ENCODE measurements at regions not wholly inside any gene's neighbourhood (a gene's known extent, or its start where the extent isn't known, plus 50 kb on each side); places are given as distances from the start of the nearest gene placed in this dataset.
A peak's percentile ranks its signal among the peaks of the same experiment; 100 is the strongest.

DNA sequence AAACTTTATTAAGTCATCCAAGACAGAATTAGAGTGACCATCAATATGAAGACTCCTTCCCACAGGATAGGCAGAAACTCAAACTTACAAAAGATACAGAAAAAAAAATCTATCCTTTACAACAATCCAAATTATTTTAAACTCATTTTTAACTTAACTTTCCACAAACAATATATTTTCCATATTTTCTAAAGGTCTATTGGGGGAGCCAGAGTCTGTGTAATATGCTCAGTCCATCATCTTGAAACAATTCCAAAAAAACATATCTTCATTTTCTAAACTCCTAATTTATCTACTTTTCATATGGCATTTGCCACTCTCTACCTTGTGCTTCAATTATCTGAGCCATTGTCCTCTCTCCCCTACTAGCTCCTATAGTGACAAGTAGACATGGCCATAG is 378.1 kb downstream of the PDGFC start:
- H3K4me3 ChIP-seq (replicated peaks; ENCODE audit: low read depth, low read length), result no peak overlapping the region
- DNase-seq (ENCODE audit: low read depth), result no peak
- TF ChIP-seq, protein P1, sequence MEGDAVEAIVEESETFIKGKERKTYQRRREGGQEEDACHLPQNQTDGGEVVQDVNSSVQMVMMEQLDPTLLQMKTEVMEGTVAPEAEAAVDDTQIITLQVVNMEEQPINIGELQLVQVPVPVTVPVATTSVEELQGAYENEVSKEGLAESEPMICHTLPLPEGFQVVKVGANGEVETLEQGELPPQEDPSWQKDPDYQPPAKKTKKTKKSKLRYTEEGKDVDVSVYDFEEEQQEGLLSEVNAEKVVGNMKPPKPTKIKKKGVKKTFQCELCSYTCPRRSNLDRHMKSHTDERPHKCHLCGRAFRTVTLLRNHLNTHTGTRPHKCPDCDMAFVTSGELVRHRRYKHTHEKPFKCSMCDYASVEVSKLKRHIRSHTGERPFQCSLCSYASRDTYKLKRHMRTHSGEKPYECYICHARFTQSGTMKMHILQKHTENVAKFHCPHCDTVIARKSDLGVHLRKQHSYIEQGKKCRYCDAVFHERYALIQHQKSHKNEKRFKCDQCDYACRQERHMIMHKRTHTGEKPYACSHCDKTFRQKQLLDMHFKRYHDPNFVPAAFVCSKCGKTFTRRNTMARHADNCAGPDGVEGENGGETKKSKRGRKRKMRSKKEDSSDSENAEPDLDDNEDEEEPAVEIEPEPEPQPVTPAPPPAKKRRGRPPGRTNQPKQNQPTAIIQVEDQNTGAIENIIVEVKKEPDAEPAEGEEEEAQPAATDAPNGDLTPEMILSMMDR (IDR thresholded peaks at IDR 0.05; ENCODE audit: low read length, missing control alignments), result peak; percentile 2

DNA sequence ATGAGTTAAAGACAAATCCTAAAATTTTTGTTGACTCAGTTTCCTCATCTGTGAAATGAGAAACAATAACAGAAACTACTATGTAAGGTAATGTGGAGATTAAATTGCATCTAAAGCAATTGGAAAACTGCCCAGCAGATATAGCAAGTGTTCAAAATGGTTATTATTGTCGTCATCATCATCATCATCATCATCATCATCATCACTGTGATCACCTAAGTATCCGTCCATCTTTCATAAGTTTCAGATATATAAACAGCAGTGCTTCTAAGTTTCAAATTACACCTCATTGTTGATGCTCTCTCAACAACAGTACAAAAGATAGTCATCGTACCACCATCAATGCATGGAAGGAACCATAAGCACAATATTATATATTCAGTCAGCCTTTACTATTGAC is 379.9 kb downstream of the PDGFC start:
- TF ChIP-seq, protein P1 (IDR thresholded peaks at IDR 0.05; ENCODE audit: low read length, missing control alignments), result no peak
- DNase-seq (ENCODE audit: low read depth), result no peak
- no peak overlapping the region for H3K4me3 ChIP-seq (replicated peaks; ENCODE audit: low read depth, low read length)

DNA sequence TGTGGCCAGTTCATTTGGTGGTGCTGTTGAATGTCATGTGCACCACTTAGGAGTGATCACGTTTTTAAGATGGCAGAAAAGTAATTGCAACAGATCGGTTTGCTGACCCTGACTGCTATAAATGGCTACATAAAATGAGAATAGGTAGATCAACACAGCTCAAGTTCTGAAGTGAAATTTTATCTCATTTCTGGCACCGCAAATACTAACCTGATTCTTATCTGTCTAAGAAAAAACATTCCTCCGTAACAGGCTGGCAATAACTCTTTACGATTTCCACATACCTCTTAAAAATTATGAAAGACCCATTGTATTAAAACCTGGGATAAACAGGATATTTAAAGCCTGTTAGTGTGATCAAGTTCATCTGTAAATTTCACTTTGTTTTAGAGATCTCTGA is 387.5 kb downstream of the PDGFC start:
- no peak overlapping the region for H3K4me3 ChIP-seq (replicated peaks; ENCODE audit: low read depth, low read length)
- peak; percentile 31 for DNase-seq (ENCODE audit: low read depth)
- TF ChIP-seq, protein P1 (IDR thresholded peaks at IDR 0.05; ENCODE audit: low read length, missing control alignments), result no peak

DNA sequence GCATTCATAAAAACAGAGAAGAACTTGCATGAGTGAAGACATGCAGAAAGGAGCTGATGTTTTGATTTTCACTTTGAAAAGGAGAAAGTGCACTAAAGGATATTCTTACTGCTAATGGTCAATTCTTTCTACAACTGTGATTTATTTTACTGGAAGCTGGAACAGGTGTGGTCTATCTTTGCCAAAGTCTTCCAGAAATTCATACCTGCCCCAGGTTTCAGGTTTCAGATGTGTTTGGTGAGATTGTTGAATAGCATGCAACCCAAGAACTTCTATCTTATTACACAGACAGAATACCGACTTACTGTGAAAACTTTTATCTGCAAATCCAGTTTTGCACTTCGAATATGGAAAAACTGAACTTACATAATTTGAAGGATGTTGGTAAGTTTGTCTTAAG is 388.3 kb downstream of the PDGFC start:
- no peak for DNase-seq (ENCODE audit: low read depth)
- TF ChIP-seq, protein P1 (IDR thresholded peaks at IDR 0.05; ENCODE audit: low read length, missing control alignments), result no peak

DNA sequence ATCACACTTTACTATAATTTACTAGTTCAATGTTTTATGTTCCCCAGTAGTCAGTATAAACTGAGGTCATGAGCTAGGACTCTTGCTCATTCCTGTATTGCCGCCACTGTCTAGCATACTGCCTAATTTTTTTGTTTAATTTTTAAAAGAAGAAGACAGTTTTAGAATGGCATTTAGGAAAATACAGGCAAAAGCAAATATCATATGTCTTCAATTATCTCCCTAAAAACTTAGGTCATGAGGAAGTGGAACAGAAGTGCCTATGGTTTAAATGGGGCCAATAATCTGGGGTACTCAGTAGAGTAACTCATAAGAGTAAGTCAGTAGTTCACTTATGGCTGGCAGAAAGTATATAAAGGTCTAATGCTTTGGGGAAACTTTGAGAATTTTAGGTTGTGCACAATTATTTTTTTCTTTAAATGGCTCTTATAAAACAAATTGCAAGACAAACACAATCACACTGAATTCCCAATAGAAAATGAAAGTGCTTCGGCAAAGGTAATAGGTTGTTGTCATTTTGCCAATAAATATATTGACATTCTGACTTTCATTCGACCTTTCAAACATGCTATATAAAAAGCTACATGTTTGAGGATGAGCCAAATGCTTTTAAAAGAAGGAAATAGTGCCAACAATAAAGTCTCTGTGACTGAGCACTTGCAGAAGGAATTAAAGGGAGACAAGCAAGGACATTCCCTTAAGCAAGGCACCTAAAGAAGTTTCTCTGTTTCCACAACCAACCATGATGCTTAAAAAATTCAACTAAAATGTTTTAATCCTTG is 390.1 kb downstream of the PDGFC start:
- TF ChIP-seq, protein P1 (IDR thresholded peaks at IDR 0.05; ENCODE audit: low read length, missing control alignments), result no peak
- no peak overlapping the region for H3K4me3 ChIP-seq (replicated peaks; ENCODE audit: low read depth, low read length)
- no peak for DNase-seq (ENCODE audit: low read depth)

More for the DNA sequence above, 388.3 kb downstream of the PDGFC start:
- H3K4me3 ChIP-seq (replicated peaks; ENCODE audit: low read depth, low read length), result no peak overlapping the region

DNA sequence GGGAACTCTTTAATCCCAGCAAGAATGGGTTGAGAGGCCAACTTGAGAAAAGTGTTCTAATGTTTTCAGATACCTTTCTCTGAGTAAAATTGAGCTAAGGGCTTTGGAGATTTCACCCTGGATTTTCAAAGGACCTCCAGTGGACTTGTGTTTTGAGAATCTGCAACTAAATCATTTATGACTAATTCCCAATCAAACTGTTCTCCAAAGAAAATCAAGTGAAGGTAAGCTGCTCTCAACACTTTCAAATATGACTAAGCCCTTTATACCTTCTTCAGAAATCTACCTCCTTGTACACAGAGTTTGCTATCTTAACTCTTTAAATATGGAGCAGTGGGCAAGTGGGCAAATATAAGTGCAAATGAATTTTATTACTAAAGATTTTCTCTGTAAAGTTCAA is 392.9 kb downstream of the PDGFC start:
- DNase-seq (ENCODE audit: low read depth), result no peak
- TF ChIP-seq, protein P1 (IDR thresholded peaks at IDR 0.05; ENCODE audit: low read length, missing control alignments), result no peak
- H3K4me3 ChIP-seq (replicated peaks; ENCODE audit: low read depth, low read length), result no peak overlapping the region

DNA sequence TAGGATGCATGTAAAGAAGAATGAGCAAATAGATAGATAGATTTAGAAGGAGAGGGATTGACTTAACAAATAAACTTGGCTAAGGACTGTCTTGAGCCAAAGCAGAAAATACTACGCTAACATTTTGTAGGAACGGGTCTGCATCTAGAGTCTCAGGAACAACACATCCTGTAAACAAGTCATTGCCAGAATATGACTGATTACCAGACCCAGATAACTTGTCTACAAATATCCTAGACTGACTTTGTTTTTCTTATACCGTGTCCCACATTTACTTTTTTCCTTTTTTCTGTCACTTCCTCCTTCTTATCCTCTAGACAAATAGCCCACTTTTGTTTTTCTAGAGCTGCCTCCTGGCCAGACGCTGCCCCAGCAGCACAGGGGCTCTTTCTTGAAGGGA is 393.6 kb downstream of the PDGFC start:
- DNase-seq (ENCODE audit: low read depth), result no peak
- no peak overlapping the region for H3K4me3 ChIP-seq (replicated peaks; ENCODE audit: low read depth, low read length)
- TF ChIP-seq, protein P1 (IDR thresholded peaks at IDR 0.05; ENCODE audit: low read length, missing control alignments), result no peak

Measured in fibroblast of pulmonary artery (primary cell).